ENCODE measurements at regions not wholly inside any gene's neighbourhood (a gene's known extent, or its start where the extent isn't known, plus 50 kb on each side); places are given as distances from the start of the nearest gene placed in this dataset.

- DNase-seq (ENCODE audit: low read depth) = no peak
Measured at GRCh38 chr9:28024676-28025075, 451.4 kb upstream of the C9orf72 start.

GRCh38 chr9:28025186-28025585, 451.9 kb upstream of the C9orf72 start:
- DNase-seq (ENCODE audit: low read depth) = no peak

- no peak for DNase-seq (ENCODE audit: low read depth)
Measured at GRCh38 chr9:28031521-28032267, 458.4 kb upstream of the C9orf72 start.

- DNase-seq (ENCODE audit: low read depth) = no peak
Measured at GRCh38 chr9:28032268-28032590, 458.9 kb upstream of the C9orf72 start.

- DNase-seq (ENCODE audit: low read depth) = no peak
Measured at GRCh38 chr9:28034242-28034641, 461.0 kb upstream of the C9orf72 start.

GRCh38 chr9:28037968-28038367, 464.7 kb upstream of the C9orf72 start:
- DNase-seq (ENCODE audit: low read depth) = no peak

- no peak for DNase-seq (ENCODE audit: low read depth)
Measured at GRCh38 chr9:28045051-28045450, 471.8 kb upstream of the C9orf72 start.

- peak; percentile 18 for DNase-seq (ENCODE audit: low read depth)
Measured at GRCh38 chr9:28050046-28050445, 476.8 kb upstream of the C9orf72 start.

GRCh38 chr9:28050941-28051340, 477.7 kb upstream of the C9orf72 start:
- no peak for DNase-seq (ENCODE audit: low read depth)

GRCh38 chr9:28051559-28052503, 478.6 kb upstream of the C9orf72 start:
- no peak for DNase-seq (ENCODE audit: low read depth)

- no peak for DNase-seq (ENCODE audit: low read depth)
Measured at GRCh38 chr9:28053096-28053777, 480.0 kb upstream of the C9orf72 start.

- DNase-seq (ENCODE audit: low read depth) = no peak
Measured at GRCh38 chr9:28056006-28056405, 482.7 kb upstream of the C9orf72 start.

- no peak for DNase-seq (ENCODE audit: low read depth)
Measured at GRCh38 chr9:28056466-28056865, 483.2 kb upstream of the C9orf72 start.

GRCh38 chr9:28059192-28059591, 485.9 kb upstream of the C9orf72 start:
- no peak for DNase-seq (ENCODE audit: low read depth)

- DNase-seq (ENCODE audit: low read depth) = no peak
Measured at GRCh38 chr9:28064241-28064815, 491.0 kb upstream of the C9orf72 start.

GRCh38 chr9:28073270-28073669, 500.0 kb upstream of the C9orf72 start:
- DNase-seq (ENCODE audit: low read depth) = peak; percentile 28

- no peak for DNase-seq (ENCODE audit: low read depth)
Measured at GRCh38 chr9:28079677-28080076, 506.4 kb upstream of the C9orf72 start.

- DNase-seq (ENCODE audit: low read depth) = no peak
Measured at GRCh38 chr9:28082671-28083070, 509.4 kb upstream of the C9orf72 start.

GRCh38 chr9:28086881-28087280, 513.6 kb upstream of the C9orf72 start:
- no peak for DNase-seq (ENCODE audit: low read depth)

- no peak for DNase-seq (ENCODE audit: low read depth)
Measured at GRCh38 chr9:28092981-28093936, 520.0 kb upstream of the C9orf72 start.

GRCh38 chr9:28101509-28101908, 528.2 kb upstream of the C9orf72 start:
- DNase-seq (ENCODE audit: low read depth) = no peak

All from stromal cell of bone marrow (primary cell).